Kidney capillary endothelial cell (primary cell): ENCODE measurements at regions not wholly inside any gene's neighbourhood (a gene's known extent, or its start where the extent isn't known, plus 50 kb on each side); places are given as distances from the start of the nearest gene placed in this dataset.

Experiments used
- DNase-seq: peaks from one replicate; pipeline ENCODE4 v3.0.0-alpha.2; 2018; ENCODE audit warnings: low spot score

- DNase-seq = no peak
These were observed 821.1 kb upstream of the FOXG1 start for GRCh38 chr14:27945512-27945911.

- no peak for DNase-seq
These were observed 807.8 kb upstream of the FOXG1 start for GRCh38 chr14:27958757-27959156.

DNA sequence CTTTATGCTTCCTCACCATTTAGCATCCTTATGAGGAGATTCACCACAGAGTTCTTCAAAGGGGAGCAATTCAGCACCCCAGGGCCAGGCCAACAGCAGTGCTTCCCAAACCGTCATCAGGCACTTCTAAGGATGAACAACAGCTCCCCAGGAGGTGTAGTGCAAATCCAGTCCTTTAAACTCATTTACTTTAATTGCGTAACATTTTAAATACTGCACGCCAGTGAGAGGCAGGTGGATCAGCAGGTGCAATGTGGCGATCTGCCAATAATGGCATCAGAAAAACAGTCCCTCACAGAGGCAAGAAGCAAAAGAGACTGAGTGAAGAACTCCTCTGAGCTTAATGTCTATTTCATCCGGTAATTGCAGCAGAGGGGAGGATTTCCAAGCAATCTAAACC, 770.9 kb upstream of the FOXG1 start:
- DNase-seq = no peak

DNA sequence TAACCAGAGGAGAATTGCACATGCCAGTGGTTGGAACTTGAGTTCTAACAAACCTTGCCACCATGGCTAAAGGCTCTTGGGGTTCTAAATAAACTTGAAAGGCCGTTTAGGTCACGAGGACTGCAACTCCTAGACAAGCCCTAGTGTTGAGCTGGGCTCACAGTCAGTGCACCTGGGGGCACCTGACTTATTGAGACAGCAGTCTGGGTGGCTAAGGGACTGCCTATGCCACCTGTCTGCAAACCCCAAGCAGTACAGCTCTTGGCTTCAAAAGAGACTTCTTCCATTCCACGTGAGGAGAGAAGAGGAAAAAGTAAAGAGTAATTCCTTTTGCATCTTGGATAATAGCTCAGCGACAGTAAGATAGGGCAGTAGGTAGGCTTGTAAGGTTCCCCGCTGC, 765.6 kb upstream of the FOXG1 start:
- DNase-seq = no peak

- DNase-seq = no peak
These were observed 753.8 kb upstream of the FOXG1 start for GRCh38 chr14:28012629-28013415.

- no peak for DNase-seq
These were observed 746.5 kb upstream of the FOXG1 start for GRCh38 chr14:28020112-28020511.

DNA sequence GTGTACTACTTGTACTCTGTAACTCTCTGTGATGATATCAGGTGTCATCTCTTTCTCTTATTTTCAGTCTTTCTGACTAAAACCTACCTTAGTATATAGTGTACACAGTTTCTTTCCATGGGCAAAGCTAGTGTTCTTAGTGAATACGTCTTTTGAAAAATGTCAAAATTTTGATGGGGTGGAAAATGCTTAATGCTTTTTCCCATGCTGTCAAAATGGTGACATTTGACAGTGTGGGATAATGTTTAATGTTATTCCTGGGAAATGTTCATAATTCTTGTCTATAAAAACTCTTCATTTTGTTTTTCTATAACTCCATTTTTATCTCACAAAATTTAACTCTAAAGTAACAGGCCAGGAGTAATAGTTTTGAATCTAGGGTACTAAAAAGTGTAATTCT, 742.7 kb upstream of the FOXG1 start:
- DNase-seq = no peak

GRCh38 chr14:28052251-28052650, 714.3 kb upstream of the FOXG1 start:
- DNase-seq = no peak

GRCh38 chr14:28055008-28055407, 711.6 kb upstream of the FOXG1 start:
- DNase-seq = no peak

GRCh38 chr14:28057359-28058296, 709.0 kb upstream of the FOXG1 start:
- DNase-seq = no peak

GRCh38 chr14:28059254-28059653, 707.3 kb upstream of the FOXG1 start:
- no peak for DNase-seq

- no peak for DNase-seq
These were observed 705.6 kb upstream of the FOXG1 start for GRCh38 chr14:28061006-28061405.

DNA sequence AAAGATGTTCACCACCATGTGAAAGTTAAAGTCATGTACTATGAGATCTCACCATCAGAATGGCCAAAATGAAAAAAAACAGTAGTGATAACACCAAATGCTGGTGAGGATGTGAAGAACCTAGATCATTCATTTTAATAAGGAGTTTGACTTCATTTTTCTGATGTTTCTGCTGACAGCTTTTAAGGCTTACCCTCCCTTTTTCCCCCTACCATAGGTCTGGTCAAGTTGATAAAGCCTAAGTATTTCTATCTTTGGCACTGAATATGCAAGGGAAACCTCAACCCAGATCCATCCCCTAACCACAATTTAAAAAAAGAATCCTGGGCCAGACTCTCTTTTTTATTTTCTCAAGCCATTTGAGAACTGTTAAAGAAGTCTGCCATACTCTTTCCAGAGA, 689.6 kb upstream of the FOXG1 start:
- DNase-seq = no peak

DNA sequence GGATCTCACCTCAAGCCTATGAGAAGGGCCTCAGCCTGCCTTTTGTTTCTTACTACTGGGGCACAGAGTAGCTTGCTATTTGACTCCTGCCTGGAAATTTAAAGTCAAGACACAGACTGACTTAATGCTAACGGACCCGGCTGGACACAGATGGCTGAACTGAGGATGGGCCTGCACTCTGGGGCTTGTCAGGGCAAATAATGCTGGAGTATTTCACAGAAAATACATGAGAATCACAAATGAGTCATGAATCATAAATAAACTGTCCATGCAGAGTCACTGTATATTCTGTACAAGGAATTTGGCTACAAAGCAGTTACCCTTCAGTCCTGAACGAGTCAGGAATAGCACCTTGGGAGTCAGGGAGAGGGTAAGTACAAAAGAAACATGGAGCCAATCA, 683.2 kb upstream of the FOXG1 start:
- DNase-seq = no peak

GRCh38 chr14:28088125-28088524, 678.5 kb upstream of the FOXG1 start:
- DNase-seq = no peak

- no peak for DNase-seq
These were observed 669.0 kb upstream of the FOXG1 start for GRCh38 chr14:28097585-28097984.

DNA sequence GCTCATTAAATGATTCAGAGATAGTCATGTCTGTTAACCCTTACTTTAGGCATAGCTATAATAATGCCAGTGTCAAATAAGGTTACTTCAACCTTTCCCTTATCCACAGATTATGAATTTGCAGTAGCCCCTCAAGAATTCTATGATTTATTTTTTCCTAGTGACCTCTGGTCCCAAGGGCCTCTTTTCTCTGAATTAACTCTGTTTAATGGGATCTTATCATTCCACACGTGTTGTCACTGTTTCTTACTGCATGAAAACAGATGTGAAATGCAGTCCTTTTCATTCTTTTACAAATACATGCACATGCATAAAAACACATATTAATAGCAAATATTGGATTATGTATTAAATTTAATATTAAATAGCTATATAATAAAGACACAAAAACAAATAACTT, 667.7 kb upstream of the FOXG1 start:
- DNase-seq = no peak

- DNase-seq = no peak
These were observed 664.6 kb upstream of the FOXG1 start for GRCh38 chr14:28102001-28102400.

GRCh38 chr14:28102814-28103213, 663.8 kb upstream of the FOXG1 start:
- DNase-seq = no peak

DNA sequence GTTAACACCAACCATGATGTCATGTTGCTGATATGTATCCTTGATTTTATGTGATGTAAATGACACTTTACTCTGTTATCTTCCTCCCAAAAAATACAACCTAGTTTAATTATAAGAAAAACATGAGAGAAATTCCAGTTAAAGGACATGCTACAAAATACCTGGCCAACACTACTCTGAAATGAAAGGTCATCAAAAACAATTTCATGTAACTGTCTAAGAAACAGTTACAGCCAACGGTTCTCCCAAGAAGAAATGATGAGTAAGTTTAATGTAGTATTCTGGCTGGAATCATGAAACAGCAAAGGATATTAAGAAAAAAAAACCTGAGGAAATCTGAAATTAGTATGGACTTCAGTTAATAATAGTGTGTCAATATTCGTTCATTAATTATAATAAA, 653.3 kb upstream of the FOXG1 start:
- DNase-seq = no peak

DNA sequence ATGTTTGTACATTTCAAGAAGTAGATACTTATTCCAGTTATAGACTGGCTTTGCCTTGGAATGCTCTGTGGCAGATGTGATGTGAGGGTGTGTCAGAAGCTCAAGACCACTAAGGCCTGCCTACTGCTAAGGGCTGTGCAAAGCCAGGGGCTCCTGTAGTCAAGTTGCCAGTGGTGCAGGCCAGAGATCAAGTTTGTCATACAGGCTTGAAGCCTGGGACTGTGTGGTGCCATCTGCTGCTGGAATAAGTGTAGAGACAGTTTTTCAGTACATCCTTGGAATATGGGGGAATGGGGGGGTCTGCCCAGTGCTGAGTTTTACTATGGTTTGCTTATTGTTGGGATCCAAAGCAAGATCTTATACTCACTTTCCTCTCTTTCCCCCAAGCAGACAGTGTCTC, 649.9 kb upstream of the FOXG1 start:
- DNase-seq = no peak

DNA sequence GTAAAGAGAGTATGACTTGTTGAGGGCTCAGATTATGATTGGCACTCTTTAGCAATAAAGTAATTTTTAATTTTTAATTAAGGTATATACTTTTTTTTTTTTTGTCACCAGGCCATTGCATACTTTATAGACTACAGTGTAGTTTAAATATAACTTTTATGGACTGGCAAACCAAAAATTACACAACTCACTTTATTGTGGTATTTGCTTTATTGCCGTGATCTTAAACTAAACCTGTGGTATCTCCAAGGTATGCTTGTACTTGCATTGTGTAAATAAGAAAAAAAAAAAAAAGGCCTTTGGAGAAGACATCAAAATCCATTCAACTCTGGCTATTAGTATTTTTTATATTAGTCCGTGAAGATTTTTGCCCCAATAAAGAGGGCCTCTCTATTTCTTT, 646.7 kb upstream of the FOXG1 start:
- DNase-seq = no peak

- DNase-seq = no peak
These were observed 646.2 kb upstream of the FOXG1 start for GRCh38 chr14:28120391-28120790.
